Gastrocnemius medialis (tissue), 4 donors: ENCODE measurements at regions not wholly inside any gene's neighbourhood (a gene's known extent, or its start where the extent isn't known, plus 50 kb on each side); places are given as distances from the start of the nearest gene placed in this dataset.

ENCODE experiments used
- CTCF ChIP-seq, 5 experiments: fragments of 450-650 bp in 3 of 5; fragments of 200-600 bp in 2 of 5; sonication (generic) in 2 of 5; IDR thresholded peaks in 4 of 5; conservative IDR thresholded peaks in 1 of 5; 1 replicate in 4 of 5; 2 replicates in 1 of 5; pipeline ENCODE4 v1.5.1; 2016 to 2019; ENCODE audit warnings: antibody characterized with exemption in 5 of 5, mild to moderate bottlenecking in 3 of 5, moderate library complexity in 3 of 5
- POLR2A ChIP-seq, 2 donors: fragments of 450-650 bp; IDR thresholded peaks; one replicate each; pipeline ENCODE4 v1.6.1; 2017; ENCODE audit warnings: antibody characterized with exemption in 2 of 2, mild to moderate bottlenecking in 2 of 2, moderate library complexity in 2 of 2

DNA sequence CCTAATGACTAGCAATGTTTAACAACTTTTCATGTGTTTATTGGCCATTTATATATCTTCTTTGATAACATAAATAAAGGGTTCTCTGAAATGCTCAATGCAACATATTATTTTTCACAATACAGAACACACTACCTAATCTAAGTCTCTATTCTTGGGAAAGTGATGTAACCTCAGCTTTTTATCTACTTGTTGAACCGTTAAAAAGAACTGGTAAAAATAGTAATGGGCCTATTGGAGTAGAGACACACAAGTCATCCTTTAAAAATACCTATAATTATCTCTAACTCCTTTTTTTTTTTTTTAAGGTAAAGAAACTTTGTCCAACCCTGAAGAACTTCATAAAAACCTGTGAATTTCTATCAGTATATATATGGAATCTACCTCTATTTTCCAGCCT lies 1067.7 kb upstream of the CELF4 start:
- TF ChIP-seq CTCF (IDR thresholded peaks at IDR 0.05 in 4 of 5, conservative IDR thresholded peaks at IDR 0.05 in 1 of 5) (no peak), POLR2A (IDR thresholded peaks at IDR 0.05) (no peak)
